ENCODE measurements at regions not wholly inside any gene's neighbourhood (a gene's known extent, or its start where the extent isn't known, plus 50 kb on each side); places are given as distances from the start of the nearest gene placed in this dataset.
"Not testable (repeated sequence)": the region's sequence is repeated elsewhere in the genome, so short reads cannot be mapped to it uniquely, and the experiment has no call there.

DNA sequence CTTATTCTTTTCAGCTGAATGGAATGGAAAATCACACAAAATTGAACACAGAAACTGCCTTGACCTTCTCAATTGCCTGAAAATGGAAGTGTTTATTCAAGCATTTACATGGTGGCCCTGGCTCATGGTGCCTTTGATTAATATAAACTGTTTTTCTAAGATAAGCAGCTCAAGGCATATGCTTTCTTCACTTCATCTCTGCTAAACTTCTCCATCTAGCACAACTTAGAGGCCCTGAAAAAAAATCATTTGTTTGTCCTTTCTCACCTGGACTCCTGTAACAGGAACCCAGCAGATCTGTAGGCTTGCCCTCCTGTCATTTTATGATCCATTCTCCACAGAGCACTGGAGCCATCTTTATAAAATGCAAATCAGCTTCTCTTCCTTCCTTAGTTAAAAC, 117.5 kb upstream of the KRR1 start:
- peak in 1 of 4 donors; percentile 51 for DNase-seq

GRCh38 chr12:75628511-75628910, 117.1 kb upstream of the KRR1 start:
- no peak for TF ChIP-seq CTCF (IDR thresholded peaks at IDR 0.05)
- intact Hi-C loops (cut with DNase I) = no loop called here
- Histone ChIP-seq H3K9me3 (peaks cover 0 to 2% of the 10 kb centered on the region in 2 donors), H3K36me3 (no peaks in the 10 kb centered on the region), H3K27ac (no peak overlapping the region), H3K4me3 (no peak overlapping the region), H3K27me3 (no peaks in the 10 kb centered on the region), H3K4me1 (no peaks in the 10 kb centered on the region)
- ATAC-seq (no peak), DNase-seq (no peak)

More for the DNA sequence above, 117.5 kb upstream of the KRR1 start:
- ATAC-seq = no peak
- Histone ChIP-seq H3K9me3 (peaks cover 0 to 2% of the 10 kb centered on the region in 2 donors), H3K27me3 (no peaks in the 10 kb centered on the region), H3K4me1 (no peaks in the 10 kb centered on the region), H3K4me3 (no peak overlapping the region), H3K27ac (no peak overlapping the region), H3K36me3 (no peaks in the 10 kb centered on the region)
- no peak for TF ChIP-seq CTCF (IDR thresholded peaks at IDR 0.05)
- intact Hi-C loops (cut with DNase I) = no loop called here

DNA sequence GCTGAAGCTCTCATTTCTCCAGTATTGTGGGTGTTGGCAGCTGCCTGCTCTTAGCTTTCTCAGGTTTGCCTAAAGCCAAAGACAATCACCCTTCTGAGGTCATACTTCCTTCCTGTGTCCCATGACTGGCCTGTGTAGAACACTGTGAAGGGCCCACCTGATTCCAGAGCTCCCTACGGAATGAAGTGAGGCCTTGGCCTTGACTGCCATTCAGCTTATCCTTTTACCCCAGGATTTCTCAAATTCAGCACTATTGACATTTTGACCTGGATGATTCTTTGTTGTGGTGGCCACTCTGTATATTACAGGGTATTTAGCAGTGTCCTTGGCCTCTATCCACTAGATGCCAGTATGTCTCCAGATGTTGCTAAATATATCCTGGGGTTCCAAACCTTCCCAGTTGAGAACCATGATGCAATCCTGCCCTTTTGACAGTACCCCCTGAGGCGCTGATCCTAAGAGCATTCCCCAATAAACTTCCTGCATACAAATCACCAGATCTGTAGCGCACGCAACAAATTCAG, 112.3 kb upstream of the KRR1 start:
- H3K27me3 ChIP-seq = no peaks in the 10 kb centered on the region
- H3K4me3 ChIP-seq = no peak overlapping the region
- DNase-seq (no peak), ATAC-seq (peak; percentile 19)
- intact Hi-C loops (cut with DNase I) = no loop called here
- no peaks in the 10 kb centered on the region for H3K4me1 ChIP-seq
- no peaks in the 10 kb centered on the region for H3K36me3 ChIP-seq
- no peak for TF ChIP-seq CTCF (IDR thresholded peaks at IDR 0.05)
- H3K9me3 ChIP-seq = no peaks in the 10 kb centered on the region
- no peak overlapping the region for H3K27ac ChIP-seq

DNA sequence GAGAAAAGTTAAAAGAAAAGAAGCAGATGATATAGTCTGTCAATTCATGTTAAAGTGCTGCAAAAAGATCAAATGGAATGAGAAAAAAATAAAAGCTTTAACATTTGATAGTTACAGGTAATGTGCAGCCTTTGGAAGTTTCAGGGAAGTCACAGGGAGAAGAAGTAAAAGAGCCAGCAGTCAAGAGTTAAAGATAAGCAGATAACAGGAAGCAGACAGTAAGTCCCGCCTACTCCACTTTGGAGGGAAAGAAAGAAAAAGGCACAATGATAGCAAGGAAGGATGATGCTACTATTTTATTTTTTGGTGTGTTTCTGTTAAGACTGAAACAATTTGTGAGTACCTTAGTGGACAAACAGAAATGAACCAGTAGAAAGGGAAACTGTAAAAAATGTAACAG, 111.1 kb upstream of the KRR1 start:
- Histone ChIP-seq H3K27me3 (no peaks in the 10 kb centered on the region), H3K4me1 (no peaks in the 10 kb centered on the region), H3K27ac (no peak overlapping the region), H3K36me3 (no peaks in the 10 kb centered on the region), H3K4me3 (no peak overlapping the region), H3K9me3 (no peaks in the 10 kb centered on the region)
- ATAC-seq (no peak), DNase-seq (no peak)
- no peak for TF ChIP-seq CTCF (IDR thresholded peaks at IDR 0.05)
- intact Hi-C loops (cut with DNase I) = no loop called here

- H3K27ac ChIP-seq; H3K9me3 ChIP-seq; H3K27me3 ChIP-seq; ATAC-seq; H3K4me3 ChIP-seq; DNase-seq; H3K4me1 ChIP-seq; intact Hi-C loops (cut with DNase I); H3K36me3 ChIP-seq: not testable (repeated sequence)
Observed at GRCh38 chr12:75614396-75614795, 103.0 kb upstream of the KRR1 start.

- no peaks in the 10 kb centered on the region for H3K36me3 ChIP-seq
Observed at GRCh38 chr12:75613981-75614380, 102.6 kb upstream of the KRR1 start.

More at GRCh38 chr12:75613981-75614380, 102.6 kb upstream of the KRR1 start:
- Histone ChIP-seq H3K4me1 (no peaks in the 10 kb centered on the region), H3K9me3 (peaks cover 0 to 2% of the 10 kb centered on the region in 2 donors), H3K27ac (no peak overlapping the region), H3K4me3 (no peak overlapping the region), H3K27me3 (no peaks in the 10 kb centered on the region)
- ATAC-seq = no peak
- DNase-seq = no peak
- no peak for TF ChIP-seq CTCF (IDR thresholded peaks at IDR 0.05)
- intact Hi-C loops (cut with DNase I) = no loop called here

All from left lung (tissue), 4 donors.